Right forelimb (tissue), 1 donor: ENCODE measurements at regions not wholly inside any gene's neighbourhood (a gene's known extent, or its start where the extent isn't known, plus 50 kb on each side); places are given as distances from the start of the nearest gene placed in this dataset.

Source experiments
- DNase-seq: peaks from one replicate; pipeline ENCODE4 v3.0.0-alpha.2; 2018

- no peak for DNase-seq
Measured at GRCh38 chr16:82488460-82488859, 138.3 kb upstream of the CDH13 start.

- DNase-seq: no peak
Measured at GRCh38 chr16:82481455-82481854, 145.3 kb upstream of the CDH13 start.

- no peak for DNase-seq
Measured at GRCh38 chr16:82476786-82477185, 150.0 kb upstream of the CDH13 start.

- DNase-seq: no peak
Measured at GRCh38 chr16:82470620-82471152, 156.1 kb upstream of the CDH13 start.

- DNase-seq: no peak
Measured at GRCh38 chr16:82470016-82470415, 156.8 kb upstream of the CDH13 start.

GRCh38 chr16:82464187-82464586 lies 162.6 kb upstream of the CDH13 start:
- no peak for DNase-seq

- DNase-seq: no peak
Measured at GRCh38 chr16:82460766-82461165, 166.0 kb upstream of the CDH13 start.

- DNase-seq: no peak
Measured at GRCh38 chr16:82459580-82460256, 167.1 kb upstream of the CDH13 start.

GRCh38 chr16:82456683-82457082 lies 170.1 kb upstream of the CDH13 start:
- DNase-seq: peak; percentile 55

GRCh38 chr16:82454566-82454965 lies 172.2 kb upstream of the CDH13 start:
- DNase-seq: no peak

- DNase-seq: no peak
Measured at GRCh38 chr16:82454152-82454551, 172.6 kb upstream of the CDH13 start.

- DNase-seq: no peak
Measured at GRCh38 chr16:82452004-82452756, 174.6 kb upstream of the CDH13 start.

GRCh38 chr16:82451449-82451848 lies 175.3 kb upstream of the CDH13 start:
- no peak for DNase-seq

- DNase-seq: no peak
Measured at GRCh38 chr16:82440336-82440735, 186.4 kb upstream of the CDH13 start.

- no peak for DNase-seq
Measured at GRCh38 chr16:82439678-82440293, 187.0 kb upstream of the CDH13 start.

GRCh38 chr16:82433042-82433441 lies 193.7 kb upstream of the CDH13 start:
- no peak for DNase-seq

- DNase-seq: no peak
Measured at GRCh38 chr16:82432261-82432660, 194.5 kb upstream of the CDH13 start.

- no peak for DNase-seq
Measured at GRCh38 chr16:82425661-82426060, 201.1 kb upstream of the CDH13 start.

- DNase-seq: no peak
Measured at GRCh38 chr16:82421851-82422250, 204.9 kb upstream of the CDH13 start.

- DNase-seq: no peak
Measured at GRCh38 chr16:82419332-82419731, 207.4 kb upstream of the CDH13 start.

GRCh38 chr16:82414476-82414875 lies 212.3 kb upstream of the CDH13 start:
- DNase-seq: no peak

- no peak for DNase-seq
Measured at GRCh38 chr16:82412770-82413169, 214.0 kb upstream of the CDH13 start.

- no peak for DNase-seq
Measured at GRCh38 chr16:82405736-82406135, 221.0 kb upstream of the CDH13 start.
